Astrocyte of the spinal cord (primary cell): ENCODE measurements at regions not wholly inside any gene's neighbourhood (a gene's known extent, or its start where the extent isn't known, plus 50 kb on each side); places are given as distances from the start of the nearest gene placed in this dataset.

Experiments used
- DNase-seq: peaks from one replicate; pipeline ENCODE4 v3.0.0; 2011; ENCODE audit warnings: low read depth, low spot score
- H3K4me3 ChIP-seq: 2 replicates; pipeline ENCODE4 v1.5.1; 2011; ENCODE audit warnings: low read depth, mild to moderate bottlenecking, low read length, moderate library complexity
- in situ Hi-C: cut with HindIII; loops from 2 replicates; pipeline ENCODE4 v1.10.0; 2017; ENCODE audit warnings: low sequenced_read_pairs
- TF ChIP-seq, protein P1 (sequence below): IDR thresholded peaks from 2 replicates; pipeline ENCODE4 v1.5.1; 2012; ENCODE audit warnings: low read depth, mild to moderate bottlenecking, low read length, inconsistent platforms

DNA sequence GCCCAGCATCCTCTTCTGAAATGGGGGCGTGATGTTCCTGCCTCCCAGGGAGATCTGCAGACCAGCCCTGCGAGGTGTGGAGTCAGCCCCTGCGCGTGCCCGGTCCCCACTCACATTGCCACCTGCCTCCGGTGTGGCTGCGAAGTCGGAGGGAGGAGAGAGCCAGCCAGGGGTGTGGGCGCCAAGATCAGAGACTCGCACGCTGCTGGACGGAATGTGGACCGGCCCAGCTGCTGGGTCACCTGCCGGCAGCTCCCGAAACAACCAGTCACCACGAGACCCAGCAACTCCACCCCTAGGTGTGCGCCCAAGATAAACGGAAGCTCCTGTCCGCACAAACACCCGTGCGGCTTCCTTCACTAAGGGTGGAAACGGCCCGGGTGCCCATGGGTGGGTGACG is 51.1 kb upstream of the EGFL7 start:
- TF ChIP-seq, protein P1, sequence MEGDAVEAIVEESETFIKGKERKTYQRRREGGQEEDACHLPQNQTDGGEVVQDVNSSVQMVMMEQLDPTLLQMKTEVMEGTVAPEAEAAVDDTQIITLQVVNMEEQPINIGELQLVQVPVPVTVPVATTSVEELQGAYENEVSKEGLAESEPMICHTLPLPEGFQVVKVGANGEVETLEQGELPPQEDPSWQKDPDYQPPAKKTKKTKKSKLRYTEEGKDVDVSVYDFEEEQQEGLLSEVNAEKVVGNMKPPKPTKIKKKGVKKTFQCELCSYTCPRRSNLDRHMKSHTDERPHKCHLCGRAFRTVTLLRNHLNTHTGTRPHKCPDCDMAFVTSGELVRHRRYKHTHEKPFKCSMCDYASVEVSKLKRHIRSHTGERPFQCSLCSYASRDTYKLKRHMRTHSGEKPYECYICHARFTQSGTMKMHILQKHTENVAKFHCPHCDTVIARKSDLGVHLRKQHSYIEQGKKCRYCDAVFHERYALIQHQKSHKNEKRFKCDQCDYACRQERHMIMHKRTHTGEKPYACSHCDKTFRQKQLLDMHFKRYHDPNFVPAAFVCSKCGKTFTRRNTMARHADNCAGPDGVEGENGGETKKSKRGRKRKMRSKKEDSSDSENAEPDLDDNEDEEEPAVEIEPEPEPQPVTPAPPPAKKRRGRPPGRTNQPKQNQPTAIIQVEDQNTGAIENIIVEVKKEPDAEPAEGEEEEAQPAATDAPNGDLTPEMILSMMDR, result no peak
- DNase-seq, result no peak
- in situ Hi-C loops, result no loop called here

DNA sequence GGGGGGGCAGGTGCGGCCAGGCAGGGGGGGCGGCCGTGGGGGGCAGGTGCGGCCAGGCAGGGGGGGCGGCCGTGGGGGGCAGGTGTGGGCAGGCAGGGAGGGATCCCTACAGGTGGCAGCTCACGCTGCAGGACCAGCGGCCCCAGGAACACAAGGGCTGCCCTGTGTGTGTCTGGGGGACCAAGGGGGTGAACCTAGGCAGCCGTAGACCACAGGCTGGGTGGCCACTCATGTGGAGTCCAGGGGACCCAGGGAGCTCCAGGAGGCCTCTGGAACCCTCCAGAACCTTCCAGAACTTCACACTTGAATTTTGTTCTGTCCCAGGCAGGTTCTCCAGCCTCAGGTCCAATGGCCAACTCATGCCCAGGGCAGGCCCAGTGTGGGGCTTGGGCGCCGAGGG is 51.6 kb upstream of the EGFL7 start:
- TF ChIP-seq, protein P1, result no peak
- in situ Hi-C loops, result no loop called here
- H3K4me3 ChIP-seq, result no peak overlapping the region
- no peak for DNase-seq

More for the DNA sequence above, 51.1 kb upstream of the EGFL7 start:
- no peak overlapping the region for H3K4me3 ChIP-seq

DNA sequence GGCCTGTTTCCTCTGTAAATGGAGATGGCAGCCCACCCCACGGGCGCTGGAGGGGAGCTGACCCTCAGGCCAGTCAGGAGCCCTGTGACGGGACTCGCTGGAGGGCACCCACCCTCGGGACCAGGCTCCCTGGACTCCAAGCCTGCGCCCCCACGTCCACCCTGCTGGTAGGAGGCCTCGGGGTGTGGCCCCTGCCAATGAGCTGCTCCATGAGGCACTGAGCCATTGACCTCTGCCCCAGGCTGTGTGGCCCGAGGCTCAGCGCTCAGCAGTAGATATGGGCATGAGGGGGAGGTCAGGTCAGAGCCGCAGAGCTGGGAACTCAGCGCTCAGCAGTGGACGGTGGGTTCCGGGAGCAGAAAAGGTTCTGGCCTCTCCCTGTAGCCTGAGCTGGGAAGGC is 52.3 kb upstream of the EGFL7 start:
- DNase-seq, result no peak
- in situ Hi-C loops, result no loop called here
- TF ChIP-seq, protein P1, result no peak
- H3K4me3 ChIP-seq, result no peak overlapping the region

DNA sequence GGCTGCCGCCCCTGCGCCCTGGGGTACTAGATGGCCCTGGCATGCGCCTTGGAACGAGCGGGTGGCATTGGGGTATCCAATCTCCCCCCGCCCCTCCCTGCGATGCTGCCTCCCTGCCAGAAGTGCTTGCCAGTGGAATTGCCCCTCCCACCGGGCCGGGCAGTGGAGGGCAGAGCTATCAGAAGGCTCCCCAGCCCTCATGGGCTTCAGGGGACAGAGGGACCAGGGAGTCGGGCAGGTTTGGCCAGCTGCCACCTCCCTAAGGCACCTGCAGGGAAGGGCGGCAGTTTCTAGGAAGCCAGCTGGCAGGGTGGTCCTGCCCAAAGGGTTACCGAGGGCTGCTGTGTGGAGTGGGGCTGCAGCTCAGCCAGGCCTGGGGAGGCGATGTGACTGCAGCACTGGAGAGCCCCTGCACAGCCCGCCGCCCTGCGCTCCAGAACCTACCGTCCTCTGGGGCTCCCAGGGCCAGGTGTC is 52.8 kb upstream of the EGFL7 start:
- in situ Hi-C loops, result no loop called here
- DNase-seq, result no peak
- TF ChIP-seq, protein P1, result no peak
- no peak overlapping the region for H3K4me3 ChIP-seq

DNA sequence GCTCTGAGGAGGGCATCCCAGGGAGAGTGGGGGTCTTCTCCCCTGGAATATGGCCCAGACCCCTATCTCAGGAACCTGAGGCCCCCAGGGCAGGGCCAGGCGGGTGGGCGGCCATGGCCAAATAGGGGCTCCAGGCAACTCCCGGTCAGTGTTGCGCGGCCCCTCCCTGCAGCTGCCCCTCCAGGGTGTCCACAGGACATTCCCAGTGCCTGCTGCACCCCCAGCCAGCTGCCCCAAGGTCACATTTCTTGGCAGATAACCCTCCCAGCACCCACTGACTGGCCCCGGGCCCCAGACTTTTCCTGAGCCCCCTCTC is 53.6 kb upstream of the EGFL7 start:
- in situ Hi-C loops, result no loop called here
- DNase-seq, result no peak
- no peak overlapping the region for H3K4me3 ChIP-seq
- TF ChIP-seq, protein P1, result no peak

DNA sequence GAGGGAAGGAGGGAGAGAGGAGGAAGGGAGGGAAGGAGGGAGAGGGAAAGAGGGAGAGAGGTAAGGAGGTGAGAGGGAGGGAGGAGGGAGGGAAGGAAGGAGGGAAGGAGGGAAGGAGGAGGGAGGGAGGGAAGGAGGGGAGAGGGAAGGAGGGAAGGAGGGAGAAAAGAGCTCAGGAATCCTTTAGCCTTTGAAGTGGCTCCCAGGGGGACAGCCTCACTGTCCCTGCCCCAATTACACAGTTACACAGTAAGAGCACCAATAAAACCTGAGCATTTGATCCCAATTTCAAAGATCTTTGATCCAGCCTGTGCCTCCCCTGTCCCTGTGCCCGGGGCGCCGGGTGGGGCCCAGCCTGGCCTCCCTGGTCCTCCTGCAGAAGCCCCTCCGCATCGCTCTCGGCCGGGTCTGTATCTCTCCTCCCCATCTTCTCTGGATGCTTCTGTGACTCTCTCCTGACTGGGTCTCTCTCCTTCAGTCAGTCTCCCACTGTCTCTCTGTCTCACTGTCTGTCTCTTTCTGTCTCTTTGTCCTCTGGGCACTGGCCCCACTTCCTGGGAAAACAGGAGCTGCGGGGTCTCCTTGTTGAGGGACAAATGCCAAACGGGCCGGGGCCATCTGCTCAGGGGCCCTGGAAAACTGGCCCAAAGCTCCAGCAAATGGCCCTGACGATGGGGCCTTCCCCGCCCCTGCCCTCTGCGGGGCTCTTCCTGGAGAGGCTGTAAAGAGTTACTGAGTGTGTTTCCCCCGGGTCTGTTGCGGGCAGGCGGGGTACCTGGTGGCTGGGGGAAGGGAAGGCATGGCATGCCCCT is 54.2 kb upstream of the EGFL7 start:
- H3K4me3 ChIP-seq, result no peak overlapping the region
- in situ Hi-C loops, result no loop called here
- no peak for DNase-seq
- TF ChIP-seq, protein P1, result no peak
